Neuronal stem cell (in vitro differentiated cells): ENCODE measurements at regions not wholly inside any gene's neighbourhood (a gene's known extent, or its start where the extent isn't known, plus 50 kb on each side); places are given as distances from the start of the nearest gene placed in this dataset.

Experiments
- DNase-seq: peaks from one replicate; pipeline ENCODE4 v3.0.0-alpha.2; 2013; ENCODE audit warnings: low spot score
- H2AFZ ChIP-seq: one replicate; pipeline ENCODE4 v1.6.1; 2013; ENCODE audit warnings: mild to moderate bottlenecking, low read length, inconsistent platforms
- H2AK5ac ChIP-seq: 2 replicates; pipeline ENCODE4 v1.6.1; 2013; ENCODE audit warnings: low read depth, mild to moderate bottlenecking, inconsistent platforms, low read length, moderate library complexity, mixed read lengths
- H2BK120ac ChIP-seq: 2 replicates; pipeline ENCODE4 v1.6.1; 2013; ENCODE audit warnings: low read depth, mild to moderate bottlenecking, inconsistent platforms, low read length, moderate library complexity, mixed read lengths
- H2BK12ac ChIP-seq: one replicate; pipeline ENCODE4 v1.6.1; 2013; ENCODE audit warnings: low read length, inconsistent platforms
- H2BK15ac ChIP-seq: 2 replicates; pipeline ENCODE4 v1.6.1; 2013; ENCODE audit warnings: mild to moderate bottlenecking, low read length, inconsistent platforms, mixed read lengths
- H2BK5ac ChIP-seq: one replicate; pipeline ENCODE4 v1.6.1; 2013; ENCODE audit warnings: inconsistent platforms, mild to moderate bottlenecking, low read length, moderate library complexity
- H3K14ac ChIP-seq: one replicate; pipeline ENCODE4 v1.6.1; 2013; ENCODE audit warnings: low read length, inconsistent platforms
- H3K18ac ChIP-seq: 2 replicates; pipeline ENCODE4 v1.6.1; 2013; ENCODE audit warnings: low read length, inconsistent platforms
- H3K23ac ChIP-seq: 2 replicates; pipeline ENCODE4 v1.6.1; 2013; ENCODE audit warnings: low read depth, mild to moderate bottlenecking, mixed read lengths, low read length, inconsistent platforms; ENCODE audit not compliant: poor library complexity
- H3K27ac ChIP-seq: replicated peaks from 3 replicates; pipeline ENCODE4 v1.5.1; 2013; ENCODE audit warnings: low read length, inconsistent platforms
- H3K27me3 ChIP-seq, 3 experiments: 2 replicates each; pipeline ENCODE4 v1.6.1; 2013; ENCODE audit warnings: low read length in 3 of 3, mild to moderate bottlenecking in 2 of 3, inconsistent platforms in 1 of 3, low read depth in 1 of 3, mixed read lengths in 1 of 3, moderate library complexity in 1 of 3; ENCODE audit not compliant: control insufficient read depth in 3 of 3, insufficient read depth in 3 of 3
- H3K36me3 ChIP-seq, 2 donors: replicated peaks in 1 of 2; 2 replicates each; pipeline ENCODE4 v1.6.1; 2013; ENCODE audit warnings: low read length in 2 of 2; ENCODE audit not compliant: control insufficient read depth in 2 of 2, insufficient read depth in 2 of 2
- H3K4ac ChIP-seq: 2 replicates; pipeline ENCODE4 v1.6.1; 2013; ENCODE audit warnings: inconsistent platforms, mild to moderate bottlenecking, low read length, moderate library complexity
- H3K4me1 ChIP-seq, 2 donors: 1 replicate in 1 of 2; 2 replicates in 1 of 2; pipeline ENCODE4 v1.6.1; 2013; ENCODE audit warnings: low read length in 2 of 2, low read depth in 1 of 2; ENCODE audit not compliant: control insufficient read depth in 2 of 2, insufficient read depth in 1 of 2
- H3K4me2 ChIP-seq: one replicate; pipeline ENCODE4 v1.6.1; 2013; ENCODE audit warnings: mild to moderate bottlenecking, low read length, inconsistent platforms; ENCODE audit not compliant: insufficient read depth, poor library complexity, severe bottlenecking
- H3K4me3 ChIP-seq, 2 donors: 2 replicates each; pipeline ENCODE4 v1.5.1; 2013; ENCODE audit warnings: low read length in 2 of 2, mild to moderate bottlenecking in 2 of 2, inconsistent platforms in 1 of 2, moderate library complexity in 1 of 2
- H3K79me1 ChIP-seq: one replicate; pipeline ENCODE4 v1.6.1; 2013; ENCODE audit warnings: low read depth, mild to moderate bottlenecking, inconsistent platforms, low read length, moderate library complexity
- H3K9ac ChIP-seq: one replicate; pipeline ENCODE4 v1.6.1; 2013; ENCODE audit warnings: mild to moderate bottlenecking, low read depth, low read length, inconsistent platforms; ENCODE audit not compliant: poor library complexity
- H3K9me3 ChIP-seq, 2 donors: replicated peaks in 1 of 2; 2 replicates each; pipeline versions ENCODE3 to v1.6.1; 2013; ENCODE audit warnings: low read length in 2 of 2, mild to moderate bottlenecking in 2 of 2, inconsistent platforms in 1 of 2, low read depth in 1 of 2, mixed read lengths in 1 of 2, moderate library complexity in 1 of 2; ENCODE audit not compliant: control insufficient read depth in 2 of 2, insufficient read depth in 1 of 2
- H4K8ac ChIP-seq: one replicate; pipeline ENCODE4 v1.6.1; 2013; ENCODE audit warnings: low read depth, mild to moderate bottlenecking, inconsistent platforms, low read length, moderate library complexity
- H4K91ac ChIP-seq: one replicate; pipeline ENCODE4 v1.6.1; 2013; ENCODE audit warnings: low read length, low read depth, mild to moderate bottlenecking, inconsistent platforms; ENCODE audit not compliant: poor library complexity
- whole genome bisulfite sequencing, 2 donors: extraction: QIAGEN DNeasy Blood & Tissue Kit; methylation state at CpG; one replicate each; pipeline ENCODE4 v1.1.7; 2013; ENCODE audit warnings: missing lambda C conversion rate in 2 of 2, mixed read lengths in 1 of 2; ENCODE audit not compliant: insufficient read length in 2 of 2, insufficient replicate concordance in 1 of 2; ENCODE audit errors: extremely low coverage in 2 of 2; 5-methylcytosine and 5-hydroxymethylcytosine counted together

DNA sequence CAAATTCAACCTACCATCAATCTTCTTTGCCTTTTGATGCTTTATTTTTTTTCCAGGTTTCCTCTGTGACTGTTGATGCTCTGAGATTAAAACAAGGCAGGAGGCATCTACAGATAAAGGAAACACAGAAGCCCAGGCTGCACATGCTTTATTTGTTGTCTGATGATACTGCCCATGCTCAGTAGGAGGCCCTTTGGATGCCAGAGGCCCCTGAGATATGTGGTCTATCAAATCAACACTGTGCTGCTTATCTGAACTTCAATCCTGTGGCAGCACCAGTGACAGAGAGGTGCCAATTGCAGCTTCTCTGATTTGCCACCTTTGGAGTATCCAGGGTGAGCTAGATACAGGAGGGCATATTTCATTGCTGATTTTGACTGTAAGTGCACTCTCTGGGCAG is 571.3 kb upstream of the TBX3 start:
- H3K4ac ChIP-seq: no peak overlapping the region
- no peak overlapping the region for H3K14ac ChIP-seq
- H3K9me3 ChIP-seq: no peaks in the 10 kb centered on the region

DNA sequence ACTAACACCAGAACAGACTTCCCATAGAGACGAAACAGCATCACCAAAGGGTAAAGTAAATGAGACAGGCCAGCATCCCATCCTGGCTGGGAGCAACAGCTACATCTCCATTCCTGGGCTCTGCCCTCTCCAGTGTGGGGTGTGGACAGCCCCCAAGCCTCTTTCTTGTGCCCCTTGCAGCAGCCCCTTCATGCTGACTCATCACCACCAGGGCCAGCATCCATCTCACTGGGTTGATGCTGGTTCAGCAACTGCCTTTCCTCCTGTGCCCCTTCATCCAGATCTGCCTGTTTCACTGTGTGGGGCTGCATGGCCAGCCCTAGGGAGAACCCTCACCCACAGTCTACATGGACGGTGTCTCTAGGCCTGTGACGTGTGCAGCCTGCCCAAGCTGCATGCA is 569.1 kb upstream of the TBX3 start:
- no peak overlapping the region for H4K91ac ChIP-seq
- H3K18ac ChIP-seq: peak overlapping the region; percentile 51
- H3K79me1 ChIP-seq: no peaks in the 10 kb centered on the region
- no CpG with 5 or more reads among the region's 3 CpGs for WGBS, 2 donors
- DNase-seq: no peak
- no peak overlapping the region for H3K4me3 ChIP-seq
- no peak overlapping the region for H4K8ac ChIP-seq
- H3K27me3 ChIP-seq: no peaks in the 10 kb centered on the region
- no peak overlapping the region for H2AK5ac ChIP-seq
- no peaks in the 10 kb centered on the region for H3K36me3 ChIP-seq
- H3K9me3 ChIP-seq: no peaks in the 10 kb centered on the region
- no peak overlapping the region for H3K9ac ChIP-seq
- H2BK15ac ChIP-seq: no peak overlapping the region
- H2BK5ac ChIP-seq: no peak overlapping the region
- H2BK12ac ChIP-seq: peak overlapping the region; percentile 59
- no peak overlapping the region for H2AFZ ChIP-seq
- H3K4ac ChIP-seq: no peak overlapping the region
- H3K4me2 ChIP-seq: no peak overlapping the region
- no peak overlapping the region for H3K14ac ChIP-seq
- H3K27ac ChIP-seq: no peak overlapping the region
- H3K23ac ChIP-seq: no peak overlapping the region
- H2BK120ac ChIP-seq: no peak overlapping the region
- H3K4me1 ChIP-seq: no peaks in the 10 kb centered on the region

More for the DNA sequence above, 571.3 kb upstream of the TBX3 start:
- Histone ChIP-seq H2AK5ac (no peak overlapping the region), H3K4me1 (no peaks in the 10 kb centered on the region), H3K23ac (no peak overlapping the region), H3K27me3 (no peaks in the 10 kb centered on the region), H3K4me3 (no peak overlapping the region), H2BK5ac (no peak overlapping the region), H3K79me1 (no peaks in the 10 kb centered on the region), H2BK15ac (no peak overlapping the region), H3K9ac (no peak overlapping the region), H2BK12ac (no peak overlapping the region), H4K91ac (no peak overlapping the region), H2AFZ (no peak overlapping the region), H3K36me3 (no peaks in the 10 kb centered on the region), H3K4me2 (no peak overlapping the region), H3K18ac (no peak overlapping the region), H3K27ac (no peak overlapping the region), H2BK120ac (no peak overlapping the region), H4K8ac (no peak overlapping the region)
- no peak for DNase-seq

DNA sequence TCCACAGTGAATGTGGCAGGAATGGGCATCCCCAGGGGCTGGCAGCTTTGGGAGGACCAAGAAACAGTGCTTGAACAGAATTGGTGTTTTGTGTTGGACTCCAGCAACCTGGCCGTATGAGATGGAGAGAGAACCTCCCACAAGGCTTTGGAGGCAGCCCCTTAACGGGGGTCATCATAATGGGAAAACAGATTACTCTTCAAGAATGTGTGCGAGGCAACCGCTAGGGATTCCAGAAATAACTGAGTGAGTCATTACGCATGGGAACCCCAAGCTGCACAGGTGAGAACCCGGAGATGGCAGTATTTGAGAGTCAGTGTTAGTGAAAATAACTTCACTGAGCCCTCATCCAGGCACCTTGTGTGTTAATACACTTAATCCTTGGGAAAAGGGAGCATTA is 567.8 kb upstream of the TBX3 start:
- WGBS, 2 donors: no CpG with 5 or more reads among the region's 6 CpGs
- Histone ChIP-seq H2AFZ (no peak overlapping the region), H3K27me3 (no peaks in the 10 kb centered on the region), H3K27ac (no peak overlapping the region), H3K4me1 (no peaks in the 10 kb centered on the region), H3K4ac (no peak overlapping the region), H3K9me3 (no peaks in the 10 kb centered on the region), H2BK12ac (no peak overlapping the region), H3K23ac (no peak overlapping the region), H3K9ac (no peak overlapping the region), H4K8ac (no peak overlapping the region), H4K91ac (no peak overlapping the region), H3K18ac (peak overlapping the region; percentile 25), H2BK15ac (no peak overlapping the region), H3K36me3 (no peaks in the 10 kb centered on the region), H2BK5ac (no peak overlapping the region), H3K14ac (no peak overlapping the region), H3K4me2 (no peak overlapping the region), H3K79me1 (no peaks in the 10 kb centered on the region), H3K4me3 (no peak overlapping the region), H2BK120ac (no peak overlapping the region), H2AK5ac (no peak overlapping the region)
- DNase-seq: no peak

DNA sequence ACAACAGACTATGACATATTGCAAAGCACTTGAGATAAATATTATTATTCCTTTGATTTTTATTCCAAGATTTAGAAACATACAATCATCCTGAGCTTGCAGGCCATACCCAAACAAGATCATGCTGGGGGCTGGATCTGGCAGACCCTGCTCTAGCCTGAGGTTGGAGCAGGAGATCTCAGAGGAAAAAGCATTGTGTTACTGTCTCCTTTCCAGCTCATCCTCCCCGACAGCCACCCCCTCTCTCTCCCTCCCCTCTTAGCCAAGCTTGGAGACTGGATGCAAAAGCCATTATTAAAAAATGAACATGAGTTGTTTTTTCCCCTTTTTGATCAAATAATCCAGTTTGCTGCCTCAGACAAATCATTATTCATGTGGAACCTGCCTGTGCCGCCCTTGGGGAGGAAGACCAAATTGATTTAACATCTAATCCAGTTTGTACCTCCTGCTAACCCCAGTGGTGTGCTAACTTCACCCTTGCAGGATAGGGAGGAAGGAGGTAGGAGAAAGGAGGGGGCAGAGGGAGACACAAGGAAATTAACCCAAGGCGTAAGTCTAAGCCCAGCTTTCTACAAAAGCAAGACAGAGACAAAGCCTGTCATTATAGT is 565.8 kb upstream of the TBX3 start:
- no peak overlapping the region for H3K14ac ChIP-seq
- no CpG with 5 or more reads among the region's 3 CpGs for whole genome bisulfite sequencing, 2 donors
- DNase-seq: no peak
- no peaks in the 10 kb centered on the region for H3K27me3 ChIP-seq
- no peaks in the 10 kb centered on the region for H3K36me3 ChIP-seq
- H2BK120ac ChIP-seq: no peak overlapping the region
- H3K4me2 ChIP-seq: no peak overlapping the region
- no peaks in the 10 kb centered on the region for H3K9me3 ChIP-seq
- H3K4me3 ChIP-seq: no peak overlapping the region
- no peak overlapping the region for H2AK5ac ChIP-seq
- no peak overlapping the region for H3K9ac ChIP-seq
- no peak overlapping the region for H2BK5ac ChIP-seq
- no peaks in the 10 kb centered on the region for H3K79me1 ChIP-seq
- no peak overlapping the region for H2BK12ac ChIP-seq
- no peak overlapping the region for H3K18ac ChIP-seq
- H3K4me1 ChIP-seq: no peaks in the 10 kb centered on the region
- no peak overlapping the region for H2BK15ac ChIP-seq
- H4K8ac ChIP-seq: no peak overlapping the region
- H3K4ac ChIP-seq: no peak overlapping the region
- H4K91ac ChIP-seq: no peak overlapping the region
- H3K23ac ChIP-seq: no peak overlapping the region
- H3K27ac ChIP-seq: no peak overlapping the region
- H2AFZ ChIP-seq: no peak overlapping the region
